Type B pancreatic cell (in vitro differentiated cells): ENCODE measurements at regions not wholly inside any gene's neighbourhood (a gene's known extent, or its start where the extent isn't known, plus 50 kb on each side); places are given as distances from the start of the nearest gene placed in this dataset.

ENCODE experiments used
- DNase-seq: peaks from one replicate; pipeline ENCODE4 v3.0.0; 2021; ENCODE audit warnings: mixed read lengths; ENCODE audit not compliant: unreplicated experiment; ENCODE audit errors: extremely low spot score
- H3K27ac Mint-ChIP-seq: 2 replicates; pipeline ENCODE4 v1.8.0; 2021; ENCODE audit warnings: mild to moderate bottlenecking, mixed read lengths
- H3K27me3 Mint-ChIP-seq: 2 replicates; pipeline ENCODE4 v1.8.0; 2021; ENCODE audit warnings: mixed read lengths
- H3K36me3 Mint-ChIP-seq: 2 replicates; pipeline ENCODE4 v1.8.0; 2021; ENCODE audit warnings: mixed read lengths
- H3K4me1 Mint-ChIP-seq: one replicate; pipeline ENCODE4 v1.8.0; 2021; ENCODE audit warnings: mixed read lengths; ENCODE audit not compliant: unreplicated experiment
- H3K4me3 Mint-ChIP-seq: 2 replicates; pipeline ENCODE4 v1.8.0; 2021; ENCODE audit warnings: mild to moderate bottlenecking, mixed read lengths
- H3K9me3 Mint-ChIP-seq: 2 replicates; pipeline ENCODE4 v1.8.0; 2021; ENCODE audit warnings: mixed read lengths
- CTCF ChIP-seq: fragments of 200-600 bp; sonication (generic); conservative IDR thresholded peaks from 2 replicates; pipeline ENCODE4 v1.5.0; 2021; ENCODE audit warnings: antibody characterized with exemption, mild to moderate bottlenecking

DNA sequence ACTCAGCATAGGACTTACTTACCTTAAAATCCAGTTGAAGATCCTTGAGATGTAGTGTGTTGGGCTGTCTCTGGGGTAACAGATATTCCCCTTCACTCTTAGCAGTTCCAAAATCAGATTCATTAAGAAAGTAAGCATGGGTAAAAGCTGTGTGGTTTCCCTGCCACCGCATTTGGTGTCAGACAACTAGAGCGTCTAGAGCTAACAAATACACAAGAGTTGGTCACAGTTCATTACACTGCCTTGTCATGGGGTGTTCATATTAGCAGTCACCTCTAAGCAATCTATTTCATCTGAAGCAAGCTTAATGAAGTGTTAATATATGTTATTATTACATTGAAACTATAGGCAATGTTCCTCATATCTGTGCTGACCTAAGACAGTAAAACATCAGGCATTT is 342.8 kb downstream of the PPARGC1A start:
- H3K9me3 Mint-ChIP-seq: no peaks in the 10 kb centered on the region
- TF ChIP-seq CTCF: no peak
- peaks cover 21% of the 10 kb centered on the region for H3K4me1 Mint-ChIP-seq
- H3K36me3 Mint-ChIP-seq: no peaks in the 10 kb centered on the region
- no peak overlapping the region for H3K4me3 Mint-ChIP-seq
- H3K27me3 Mint-ChIP-seq: no peaks in the 10 kb centered on the region
- DNase-seq: no peak
- no peak overlapping the region for H3K27ac Mint-ChIP-seq

- no peaks in the 10 kb centered on the region for H3K4me1 Mint-ChIP-seq
- H3K4me3 Mint-ChIP-seq: no peak overlapping the region
- no peaks in the 10 kb centered on the region for H3K27me3 Mint-ChIP-seq
- no peaks in the 10 kb centered on the region for H3K36me3 Mint-ChIP-seq
- no peaks in the 10 kb centered on the region for H3K9me3 Mint-ChIP-seq
- no peak overlapping the region for H3K27ac Mint-ChIP-seq
- DNase-seq: no peak
- TF ChIP-seq CTCF: no peak
Measured at GRCh38 chr4:23539969-23540569, 349.8 kb downstream of the PPARGC1A start.

GRCh38 chr4:23533859-23534258 is 356.0 kb downstream of the PPARGC1A start:
- H3K4me3 Mint-ChIP-seq: no peak overlapping the region
- no peaks in the 10 kb centered on the region for H3K9me3 Mint-ChIP-seq
- H3K36me3 Mint-ChIP-seq: no peaks in the 10 kb centered on the region
- no peaks in the 10 kb centered on the region for H3K4me1 Mint-ChIP-seq
- H3K27me3 Mint-ChIP-seq: no peaks in the 10 kb centered on the region
- no peak for TF ChIP-seq CTCF
- no peak for DNase-seq
- H3K27ac Mint-ChIP-seq: no peak overlapping the region

DNA sequence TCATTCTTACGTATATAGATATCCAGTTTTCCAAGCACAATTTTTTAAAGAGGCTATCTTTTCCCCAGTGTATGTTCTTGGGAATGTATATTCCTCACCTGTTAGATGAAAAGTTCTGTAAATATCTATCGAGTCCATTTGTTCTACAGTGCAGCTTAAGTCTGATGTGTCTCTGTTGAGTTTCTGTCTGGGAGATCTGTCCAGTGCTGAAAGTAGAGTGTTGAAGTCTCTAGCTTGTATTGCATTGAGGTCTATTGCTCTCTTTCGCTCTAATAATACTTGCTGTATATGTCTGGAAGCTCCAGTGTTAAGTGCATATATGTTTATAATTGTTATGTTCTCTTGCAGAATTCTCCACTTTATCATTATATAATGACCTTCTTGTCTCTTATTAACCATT is 373.1 kb downstream of the PPARGC1A start:
- H3K4me1 Mint-ChIP-seq: no peaks in the 10 kb centered on the region
- no peak overlapping the region for H3K4me3 Mint-ChIP-seq
- H3K27ac Mint-ChIP-seq: no peak overlapping the region
- H3K27me3 Mint-ChIP-seq: no peaks in the 10 kb centered on the region
- DNase-seq: no peak
- H3K36me3 Mint-ChIP-seq: no peaks in the 10 kb centered on the region
- H3K9me3 Mint-ChIP-seq: no peaks in the 10 kb centered on the region
- TF ChIP-seq CTCF: no peak

- no peak overlapping the region for H3K27ac Mint-ChIP-seq
Measured at GRCh38 chr4:23504083-23504482, 385.8 kb downstream of the PPARGC1A start.

More at GRCh38 chr4:23504083-23504482, 385.8 kb downstream of the PPARGC1A start:
- Mint-ChIP-seq H3K36me3 (no peaks in the 10 kb centered on the region), H3K9me3 (peaks cover 4% of the 10 kb centered on the region), H3K4me3 (no peak overlapping the region), H3K27me3 (no peaks in the 10 kb centered on the region), H3K4me1 (peaks cover 11% of the 10 kb centered on the region)
- TF ChIP-seq CTCF: no peak
- DNase-seq: no peak
